Frontal cortex (tissue), 3 donors: ENCODE measurements at regions not wholly inside any gene's neighbourhood (a gene's known extent, or its start where the extent isn't known, plus 50 kb on each side); places are given as distances from the start of the nearest gene placed in this dataset.

ENCODE experiments used
- DNase-seq, 2 donors: peaks; one replicate each; pipeline ENCODE4 v3.0.0; 2012; ENCODE audit warnings: low spot score in 2 of 2
- FAIRE-seq: peaks from 2 replicates; lab custom pipeline; 2012; peaks lifted over from hg19 to GRCh38; lab: Jason Lieb, UNC
- donor health status: control.
- donor health status: control.
- donor health status: control.

- DNase-seq: no peak
- FAIRE-seq: no peak
Observed at GRCh38 chr2:196275646-196276352, 104.4 kb upstream of the STK17B start.

GRCh38 chr2:196276421-196276820 lies 105.0 kb upstream of the STK17B start:
- DNase-seq: no peak
- FAIRE-seq: no peak

- FAIRE-seq: no peak
- no peak for DNase-seq
Observed at GRCh38 chr2:196277002-196277401, 105.6 kb upstream of the STK17B start.

- no peak for DNase-seq
- no peak for FAIRE-seq
Observed at GRCh38 chr2:196278491-196278911, 107.1 kb upstream of the STK17B start.

GRCh38 chr2:196279541-196279940 lies 108.2 kb upstream of the STK17B start:
- FAIRE-seq: no peak

GRCh38 chr2:196284144-196284844 lies 112.9 kb upstream of the STK17B start:
- DNase-seq: no peak
- no peak for FAIRE-seq

More at GRCh38 chr2:196279541-196279940, 108.2 kb upstream of the STK17B start:
- no peak for DNase-seq

- DNase-seq: no peak
- FAIRE-seq: no peak
Observed at GRCh38 chr2:196284866-196285557, 113.6 kb upstream of the STK17B start.

- no peak for DNase-seq
- FAIRE-seq: no peak
Observed at GRCh38 chr2:196286821-196287220, 115.4 kb upstream of the STK17B start.

GRCh38 chr2:196287523-196287922 lies 116.1 kb upstream of the STK17B start:
- DNase-seq (no peak), FAIRE-seq (no peak)

- no peak for DNase-seq
- FAIRE-seq: no peak
Observed at GRCh38 chr2:196288006-196288538, 116.7 kb upstream of the STK17B start.

- no peak for FAIRE-seq
Observed at GRCh38 chr2:196289000-196289399, 117.6 kb upstream of the STK17B start.

GRCh38 chr2:196290136-196290535 lies 118.8 kb upstream of the STK17B start:
- DNase-seq (no peak), FAIRE-seq (no peak)

More at GRCh38 chr2:196289000-196289399, 117.6 kb upstream of the STK17B start:
- DNase-seq: no peak

- DNase-seq: no peak
- no peak for FAIRE-seq
Observed at GRCh38 chr2:196290569-196290968, 119.2 kb upstream of the STK17B start.

- DNase-seq (no peak), FAIRE-seq (no peak)
Observed at GRCh38 chr2:196291426-196291825, 120.0 kb upstream of the STK17B start.

GRCh38 chr2:196291873-196292800 lies 120.8 kb upstream of the STK17B start:
- FAIRE-seq: no peak
- no peak for DNase-seq

- DNase-seq (no peak), FAIRE-seq (no peak)
Observed at GRCh38 chr2:196293751-196294515, 122.6 kb upstream of the STK17B start.

GRCh38 chr2:196294516-196294909 lies 123.1 kb upstream of the STK17B start:
- FAIRE-seq (no peak), DNase-seq (no peak)

GRCh38 chr2:196295005-196295404 lies 123.6 kb upstream of the STK17B start:
- no peak for FAIRE-seq
- no peak for DNase-seq
